HCT116 (cell line): ENCODE measurements at regions not wholly inside any gene's neighbourhood (a gene's known extent, or its start where the extent isn't known, plus 50 kb on each side); places are given as distances from the start of the nearest gene placed in this dataset.

Experiments used
- SP1 ChIP-seq: IDR thresholded peaks from 2 replicates; pipeline ENCODE4 v1.6.1; 2012; ENCODE audit warnings: low read depth
- TCF7L2 ChIP-seq: IDR thresholded peaks from 2 replicates; pipeline ENCODE4 v1.7.0; 2011; ENCODE audit warnings: borderline replicate concordance, inconsistent platforms; ENCODE audit not compliant: insufficient read depth, insufficient read length; ENCODE audit errors: extremely low read depth
- TF ChIP-seq, protein P1 (sequence below): IDR thresholded peaks from 2 replicates; pipeline ENCODE4 v1.6.1; 2012; ENCODE audit warnings: low read depth
- TF ChIP-seq, protein P2 (sequence below), 3 experiments: fragments of 200-600 bp in 1 of 3; sonication (generic) in 1 of 3; IDR thresholded peaks in 2 of 3; conservative IDR thresholded peaks in 1 of 3; 2 replicates each; pipeline ENCODE4 v1.5.1; 2012 to 2017; ENCODE audit warnings: low read depth in 2 of 3, low read length in 2 of 3, antibody characterized with exemption in 1 of 3, borderline replicate concordance in 1 of 3, control low read depth in 1 of 3, mild to moderate bottlenecking in 1 of 3, mixed read lengths in 1 of 3, mixed run types in 1 of 3, moderate library complexity in 1 of 3; ENCODE audit not compliant: insufficient read depth in 1 of 3

DNA sequence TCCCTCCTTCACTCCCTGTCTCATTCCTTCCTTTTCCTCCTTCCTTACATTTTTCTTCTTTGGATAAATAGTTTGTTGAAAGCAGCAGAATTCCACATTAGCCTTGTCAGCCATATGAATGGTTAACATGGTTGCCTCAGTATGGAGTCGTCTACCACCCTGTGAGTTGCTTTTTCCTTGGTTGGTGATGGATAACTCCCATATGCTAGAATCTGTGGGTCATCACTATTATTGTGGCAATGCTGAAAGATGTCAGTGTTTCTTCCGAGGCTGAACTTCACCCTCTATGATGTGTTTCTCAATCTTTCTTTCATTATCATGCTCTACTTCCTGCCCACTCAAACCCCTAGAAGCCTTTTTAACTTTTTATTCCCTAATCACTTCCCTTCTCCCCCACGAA is 481.8 kb upstream of the KCNMB2 start:
- TF ChIP-seq, protein P1, sequence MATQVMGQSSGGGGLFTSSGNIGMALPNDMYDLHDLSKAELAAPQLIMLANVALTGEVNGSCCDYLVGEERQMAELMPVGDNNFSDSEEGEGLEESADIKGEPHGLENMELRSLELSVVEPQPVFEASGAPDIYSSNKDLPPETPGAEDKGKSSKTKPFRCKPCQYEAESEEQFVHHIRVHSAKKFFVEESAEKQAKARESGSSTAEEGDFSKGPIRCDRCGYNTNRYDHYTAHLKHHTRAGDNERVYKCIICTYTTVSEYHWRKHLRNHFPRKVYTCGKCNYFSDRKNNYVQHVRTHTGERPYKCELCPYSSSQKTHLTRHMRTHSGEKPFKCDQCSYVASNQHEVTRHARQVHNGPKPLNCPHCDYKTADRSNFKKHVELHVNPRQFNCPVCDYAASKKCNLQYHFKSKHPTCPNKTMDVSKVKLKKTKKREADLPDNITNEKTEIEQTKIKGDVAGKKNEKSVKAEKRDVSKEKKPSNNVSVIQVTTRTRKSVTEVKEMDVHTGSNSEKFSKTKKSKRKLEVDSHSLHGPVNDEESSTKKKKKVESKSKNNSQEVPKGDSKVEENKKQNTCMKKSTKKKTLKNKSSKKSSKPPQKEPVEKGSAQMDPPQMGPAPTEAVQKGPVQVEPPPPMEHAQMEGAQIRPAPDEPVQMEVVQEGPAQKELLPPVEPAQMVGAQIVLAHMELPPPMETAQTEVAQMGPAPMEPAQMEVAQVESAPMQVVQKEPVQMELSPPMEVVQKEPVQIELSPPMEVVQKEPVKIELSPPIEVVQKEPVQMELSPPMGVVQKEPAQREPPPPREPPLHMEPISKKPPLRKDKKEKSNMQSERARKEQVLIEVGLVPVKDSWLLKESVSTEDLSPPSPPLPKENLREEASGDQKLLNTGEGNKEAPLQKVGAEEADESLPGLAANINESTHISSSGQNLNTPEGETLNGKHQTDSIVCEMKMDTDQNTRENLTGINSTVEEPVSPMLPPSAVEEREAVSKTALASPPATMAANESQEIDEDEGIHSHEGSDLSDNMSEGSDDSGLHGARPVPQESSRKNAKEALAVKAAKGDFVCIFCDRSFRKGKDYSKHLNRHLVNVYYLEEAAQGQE: no peak
- TF ChIP-seq TCF7L2 (no peak), SP1 (no peak)
- TF ChIP-seq, protein P2, sequence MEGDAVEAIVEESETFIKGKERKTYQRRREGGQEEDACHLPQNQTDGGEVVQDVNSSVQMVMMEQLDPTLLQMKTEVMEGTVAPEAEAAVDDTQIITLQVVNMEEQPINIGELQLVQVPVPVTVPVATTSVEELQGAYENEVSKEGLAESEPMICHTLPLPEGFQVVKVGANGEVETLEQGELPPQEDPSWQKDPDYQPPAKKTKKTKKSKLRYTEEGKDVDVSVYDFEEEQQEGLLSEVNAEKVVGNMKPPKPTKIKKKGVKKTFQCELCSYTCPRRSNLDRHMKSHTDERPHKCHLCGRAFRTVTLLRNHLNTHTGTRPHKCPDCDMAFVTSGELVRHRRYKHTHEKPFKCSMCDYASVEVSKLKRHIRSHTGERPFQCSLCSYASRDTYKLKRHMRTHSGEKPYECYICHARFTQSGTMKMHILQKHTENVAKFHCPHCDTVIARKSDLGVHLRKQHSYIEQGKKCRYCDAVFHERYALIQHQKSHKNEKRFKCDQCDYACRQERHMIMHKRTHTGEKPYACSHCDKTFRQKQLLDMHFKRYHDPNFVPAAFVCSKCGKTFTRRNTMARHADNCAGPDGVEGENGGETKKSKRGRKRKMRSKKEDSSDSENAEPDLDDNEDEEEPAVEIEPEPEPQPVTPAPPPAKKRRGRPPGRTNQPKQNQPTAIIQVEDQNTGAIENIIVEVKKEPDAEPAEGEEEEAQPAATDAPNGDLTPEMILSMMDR (IDR thresholded peaks at IDR 0.05 in 2 of 3, conservative IDR thresholded peaks at IDR 0.05 in 1 of 3; ENCODE audit: borderline replicate concordance in 1 of 3, insufficient read depth in 1 of 3, low read depth in 2 of 3, low read length in 2 of 3): no peak
